ENCODE measurements at regions not wholly inside any gene's neighbourhood (a gene's known extent, or its start where the extent isn't known, plus 50 kb on each side); places are given as distances from the start of the nearest gene placed in this dataset.

DNA sequence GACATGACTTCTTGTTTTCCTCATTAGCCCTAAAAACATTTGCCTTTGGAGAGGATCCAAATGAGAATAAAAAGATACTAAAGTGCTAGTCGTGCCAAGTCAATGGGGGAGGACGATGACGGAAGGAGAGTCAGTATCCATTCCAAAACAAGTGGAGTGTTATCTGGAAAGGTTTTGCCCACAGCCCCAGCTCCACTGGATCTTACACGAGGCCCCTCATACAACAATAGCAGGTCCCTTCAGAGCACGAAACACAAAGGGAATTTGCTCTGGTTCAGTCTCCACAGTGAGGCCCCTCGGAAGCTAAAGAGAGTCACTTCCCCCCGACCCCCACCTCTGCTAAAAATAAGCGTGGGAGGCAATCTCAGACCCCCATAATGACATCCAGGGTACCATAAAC is 496.9 kb upstream of the ZFHX3 start:
- DNase-seq: no peak
- intact Hi-C loops (cut with DNase I): no loop called here

DNA sequence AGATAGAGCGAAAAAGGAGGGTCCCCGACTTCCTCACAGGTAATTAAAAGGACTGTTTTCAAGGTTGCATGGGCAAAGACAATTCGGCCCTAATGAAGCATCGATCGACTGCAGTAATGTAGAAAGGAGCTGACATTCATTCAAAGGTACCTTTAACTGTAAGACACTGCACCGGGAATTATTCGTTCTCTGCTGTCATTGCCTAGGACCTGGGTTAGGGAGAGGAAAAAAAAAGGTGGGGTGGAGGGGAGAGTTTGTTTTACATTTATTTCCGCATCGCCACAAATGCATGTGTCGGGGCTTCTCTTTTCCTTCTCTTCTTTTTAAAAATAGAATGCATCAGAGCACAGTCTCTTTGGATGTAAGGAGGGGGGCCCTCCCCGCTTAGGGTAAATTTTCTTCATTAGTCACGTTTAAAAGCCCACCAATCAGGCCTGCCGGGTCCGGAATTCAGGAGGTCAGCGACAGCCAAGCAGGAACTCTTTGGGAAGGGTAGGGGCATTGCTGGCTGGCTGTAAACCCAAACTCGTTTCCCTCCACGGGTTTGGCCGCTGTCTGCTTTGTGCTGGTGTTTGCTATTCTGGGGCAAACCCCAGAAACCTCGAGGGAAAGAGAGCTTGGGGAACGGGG is 496.2 kb upstream of the ZFHX3 start:
- DNase-seq: peak in 14 of 42 donors; percentile 4 to 49 (median 25)
- intact Hi-C loops (cut with DNase I): no loop called here

DNA sequence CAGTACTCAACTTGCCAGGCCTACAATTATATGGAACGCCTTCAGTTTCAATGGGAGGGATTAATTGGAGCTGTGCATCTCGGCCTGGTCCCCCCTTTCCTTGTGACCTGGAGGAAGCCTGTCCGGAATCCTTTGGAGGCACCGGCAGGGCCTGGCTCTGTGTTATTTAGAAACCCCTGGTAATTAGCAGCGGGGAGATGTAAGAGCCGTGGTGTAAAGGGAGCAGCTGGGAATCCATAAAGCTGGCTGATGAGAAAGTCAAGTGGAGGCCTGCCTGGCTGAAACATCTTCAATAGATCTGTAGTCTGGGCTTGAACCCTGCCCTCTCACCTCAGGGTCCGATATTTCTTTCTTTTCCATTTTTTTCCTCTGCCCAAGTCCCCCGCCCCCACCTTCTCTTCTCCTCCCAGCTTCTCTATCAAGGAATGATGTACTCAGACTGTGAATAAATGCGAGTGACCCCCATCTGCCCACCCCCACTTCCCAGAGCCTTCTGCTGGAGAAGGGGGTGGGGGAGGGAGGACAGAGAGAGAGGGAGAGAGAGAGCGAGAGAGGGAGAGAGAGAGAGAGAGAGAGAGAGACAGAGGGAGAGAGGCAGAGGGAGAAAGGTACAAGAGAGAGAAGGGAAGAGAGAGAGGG is 495.5 kb upstream of the ZFHX3 start:
- DNase-seq: peak in 1 of 42 donors; percentile 7
- intact Hi-C loops (cut with DNase I): no loop called here

DNA sequence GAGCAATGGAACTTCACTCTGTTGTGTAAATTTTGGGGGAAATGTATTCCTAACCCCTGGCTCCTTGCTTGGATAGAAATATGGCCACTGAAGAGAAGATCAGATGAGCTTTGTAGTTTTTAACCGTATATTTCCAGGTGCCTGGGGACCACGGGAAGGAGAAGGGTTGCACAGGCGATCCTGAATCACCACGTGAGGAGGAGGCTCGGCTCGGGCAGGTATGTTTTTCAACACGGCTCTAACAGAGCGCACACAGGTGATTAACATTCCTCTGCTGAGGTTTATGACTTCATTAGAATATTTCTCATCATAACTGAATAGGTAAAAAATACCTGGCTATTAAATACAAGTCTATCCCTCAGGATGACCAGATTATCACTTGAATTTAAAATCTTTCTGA is 495.0 kb upstream of the ZFHX3 start:
- no peak for DNase-seq
- intact Hi-C loops (cut with DNase I): no loop called here

DNA sequence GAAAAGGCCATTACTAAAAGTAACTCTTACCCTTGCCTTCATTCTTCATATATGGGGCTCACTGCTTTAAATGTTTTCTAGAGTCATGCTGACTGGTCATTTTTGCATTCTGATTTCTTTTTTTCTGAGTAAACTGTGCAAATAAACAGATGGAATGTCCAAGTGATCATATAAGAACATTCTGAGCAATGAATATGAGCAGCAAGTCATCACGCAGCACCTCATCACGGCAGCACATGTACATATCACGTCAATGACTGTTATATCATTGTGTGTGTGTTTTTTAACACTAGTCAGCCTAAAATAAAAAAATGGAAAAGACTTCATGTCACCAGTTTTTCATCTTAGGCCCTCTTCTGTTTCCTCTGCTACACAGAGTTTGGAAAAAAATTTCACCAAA is 490.0 kb upstream of the ZFHX3 start:
- intact Hi-C loops (cut with DNase I): no loop called here
- DNase-seq: no peak

DNA sequence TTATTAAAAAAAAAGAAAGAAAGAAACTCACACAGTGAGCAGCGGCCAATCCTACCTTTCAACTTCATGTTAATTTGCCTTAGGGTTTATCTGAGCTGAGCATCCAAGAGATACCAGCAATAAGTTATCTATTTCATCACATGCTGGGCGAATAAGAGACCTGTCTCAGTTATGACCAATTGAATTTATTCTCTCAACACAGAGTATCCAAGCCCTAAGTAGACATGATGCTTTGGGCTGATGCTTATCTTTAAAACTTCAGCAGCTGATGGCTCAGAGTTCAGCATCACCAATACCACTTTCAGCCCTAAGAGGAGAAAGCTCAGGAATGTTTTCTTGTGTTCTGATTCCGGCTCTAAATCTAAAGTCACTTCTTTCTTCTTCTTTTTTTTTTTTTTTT is 489.0 kb upstream of the ZFHX3 start:
- intact Hi-C loops (cut with DNase I): no loop called here
- DNase-seq: no peak

DNA sequence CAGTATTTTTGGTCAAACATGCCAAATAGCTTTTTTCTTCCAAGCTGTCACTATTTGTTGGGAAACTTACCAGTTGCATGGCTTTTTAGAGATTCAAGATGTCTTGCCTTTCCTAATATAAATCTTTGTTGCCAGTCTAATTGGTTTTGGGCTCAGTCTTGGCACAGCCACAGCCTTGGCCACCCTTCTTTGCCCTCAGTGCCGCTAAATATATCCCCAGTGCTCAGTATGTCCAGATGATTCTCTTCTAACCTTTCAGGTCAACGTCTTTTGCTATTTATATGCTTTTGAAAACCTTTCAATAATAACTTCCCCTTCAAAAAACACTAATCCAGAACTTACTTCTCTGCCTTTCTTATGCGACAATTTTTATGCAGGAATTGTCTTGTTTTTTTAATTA is 483.1 kb upstream of the ZFHX3 start:
- intact Hi-C loops (cut with DNase I): no loop called here
- DNase-seq: no peak

DNA sequence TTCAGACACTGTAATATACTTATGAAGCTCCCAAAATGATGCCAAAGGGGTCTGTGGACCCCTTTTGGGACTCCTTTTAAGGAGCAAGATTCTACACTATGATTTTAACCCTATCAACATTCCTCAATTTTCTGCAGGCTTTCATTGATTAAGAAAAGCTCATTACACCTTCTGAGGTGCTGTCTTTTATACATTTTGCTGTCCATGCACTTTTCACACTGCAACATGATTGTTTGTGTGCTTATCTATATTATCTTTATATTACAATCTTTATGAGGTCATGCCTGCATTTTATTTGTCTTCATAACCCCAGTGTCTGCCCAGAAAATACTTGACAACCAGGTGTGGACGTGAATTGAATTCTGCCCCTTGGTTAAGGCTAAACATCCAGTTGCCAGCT is 482.6 kb upstream of the ZFHX3 start:
- DNase-seq: no peak
- intact Hi-C loops (cut with DNase I): no loop called here

DNA sequence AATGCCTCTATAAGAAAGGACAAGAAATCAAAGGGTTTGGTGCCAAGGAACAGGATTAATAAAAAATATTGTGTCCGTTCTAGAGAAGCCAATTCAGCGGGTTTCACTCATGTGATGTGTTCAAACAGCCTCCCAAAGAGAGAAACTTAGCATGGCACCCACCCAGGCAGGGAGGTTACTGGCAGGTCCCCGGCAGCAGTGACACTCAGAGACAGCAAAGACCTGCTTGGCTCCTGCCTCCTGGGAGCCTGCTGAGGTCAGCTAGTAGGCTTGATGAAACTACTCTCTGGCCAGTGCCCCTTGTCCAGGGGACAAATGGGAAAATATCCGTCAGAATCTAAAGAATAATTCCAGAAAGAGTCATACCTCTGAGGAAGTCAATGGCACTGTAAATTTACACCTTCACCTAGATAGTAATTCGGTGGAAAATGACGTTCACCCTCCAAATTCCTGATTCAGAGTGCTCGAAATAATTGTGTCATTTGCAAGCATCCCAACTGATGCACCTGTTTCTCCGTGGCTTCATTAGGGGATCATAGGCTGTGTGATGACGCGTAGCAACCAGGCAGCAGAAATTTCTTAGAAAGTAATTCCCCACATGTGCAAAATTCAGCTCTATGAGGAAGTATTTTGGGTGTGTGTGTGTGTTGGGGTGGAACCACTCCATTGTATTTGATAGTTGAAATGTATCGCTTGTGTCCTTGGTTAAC is 481.5 kb upstream of the ZFHX3 start:
- DNase-seq: no peak
- intact Hi-C loops (cut with DNase I): no loop called here

DNA sequence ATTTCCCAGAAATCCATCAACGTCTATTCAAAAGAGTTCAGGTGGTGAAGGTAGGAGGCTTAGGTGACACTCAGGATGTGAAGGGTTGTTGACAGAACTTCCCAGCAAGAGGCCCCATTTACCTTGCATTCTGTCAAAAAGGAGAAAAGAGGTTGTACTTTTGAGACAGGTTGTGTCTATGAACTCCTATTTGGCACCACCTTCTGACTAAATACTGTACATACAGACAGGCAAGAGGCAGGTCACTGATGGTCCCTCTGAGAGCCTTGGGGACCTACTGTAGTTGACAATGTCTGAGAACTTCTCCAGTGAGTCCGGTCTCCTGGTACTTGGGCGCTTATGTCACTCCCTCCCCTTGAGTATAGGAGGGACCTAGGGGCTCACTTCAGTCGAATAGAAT is 479.3 kb upstream of the ZFHX3 start:
- intact Hi-C loops (cut with DNase I): no loop called here
- DNase-seq: no peak

DNA sequence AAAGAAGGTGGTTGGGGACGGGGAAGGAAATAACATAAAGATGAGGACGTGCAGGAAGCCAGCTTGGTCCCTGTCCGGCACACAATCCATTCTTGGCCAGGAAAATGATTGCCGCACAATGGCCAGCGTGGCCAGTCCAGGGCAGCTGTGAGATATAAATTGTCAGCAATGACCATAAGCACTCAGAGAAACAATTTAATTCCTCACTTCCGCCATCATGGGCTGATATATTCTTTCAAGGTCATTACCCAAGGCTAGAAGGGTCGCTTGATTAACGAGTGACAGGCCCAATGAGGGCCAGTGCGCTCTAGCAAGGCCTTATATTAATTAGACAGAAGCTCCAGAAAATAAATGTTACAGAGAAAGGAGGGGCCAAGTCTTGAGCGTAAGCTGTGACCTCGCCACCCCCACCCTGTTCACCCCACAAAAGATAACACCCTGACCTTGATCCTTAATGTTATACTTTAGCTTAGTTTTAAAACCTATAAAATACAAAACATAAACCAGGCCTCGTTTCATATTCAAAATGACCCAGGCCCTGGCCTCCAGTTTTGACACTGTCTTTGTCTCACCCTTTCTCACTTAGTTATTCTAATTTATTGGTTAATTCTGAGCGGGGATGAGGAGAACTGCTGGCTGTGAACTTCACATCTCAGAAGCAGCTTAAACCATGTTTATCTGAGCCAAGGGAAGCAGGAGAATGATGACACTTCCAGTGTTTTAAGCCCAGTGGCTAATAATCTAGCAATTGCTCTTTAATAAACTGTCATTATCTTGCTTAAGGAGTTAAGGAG is 478.3 kb upstream of the ZFHX3 start:
- intact Hi-C loops (cut with DNase I): no loop called here
- DNase-seq: no peak

DNA sequence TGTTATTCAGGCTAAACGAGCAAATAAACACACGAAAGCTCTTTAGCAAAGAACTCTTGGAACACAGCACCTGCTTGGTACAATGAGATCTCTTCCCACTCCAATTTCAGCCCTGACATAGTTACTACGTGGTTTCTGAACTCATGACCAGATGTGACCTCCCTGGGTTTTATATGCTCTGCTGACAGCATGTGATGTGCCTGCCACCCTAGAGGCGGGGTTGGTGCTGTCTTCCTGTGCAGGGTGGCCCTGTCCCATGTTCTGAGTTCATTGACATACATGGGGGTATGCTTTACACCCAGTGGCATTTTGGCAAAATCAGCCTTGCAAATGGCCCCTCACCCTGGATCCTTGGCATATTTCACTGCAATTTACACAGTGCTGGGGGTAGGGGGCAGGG is 475.3 kb upstream of the ZFHX3 start:
- intact Hi-C loops (cut with DNase I): no loop called here
- no peak for DNase-seq

DNA sequence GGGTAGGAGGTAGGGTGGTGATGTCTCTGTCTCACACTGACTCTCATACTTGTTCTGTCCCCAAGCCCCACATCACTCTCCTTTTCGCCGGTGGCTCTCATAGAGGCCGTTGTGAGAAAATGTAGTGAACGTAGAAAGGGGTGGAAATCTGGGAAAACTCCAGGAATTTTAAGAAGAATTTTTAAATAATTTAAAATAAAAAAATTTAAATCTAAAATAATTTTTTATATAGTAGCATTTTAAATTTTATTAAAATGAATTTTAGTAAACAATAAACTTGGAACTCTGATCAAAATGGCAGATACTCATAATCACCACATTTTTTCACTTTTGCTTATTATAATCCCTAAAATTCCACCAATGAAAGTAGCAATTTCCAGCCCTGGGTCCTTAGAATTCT is 473.6 kb upstream of the ZFHX3 start:
- no peak for DNase-seq
- intact Hi-C loops (cut with DNase I): no loop called here

DNA sequence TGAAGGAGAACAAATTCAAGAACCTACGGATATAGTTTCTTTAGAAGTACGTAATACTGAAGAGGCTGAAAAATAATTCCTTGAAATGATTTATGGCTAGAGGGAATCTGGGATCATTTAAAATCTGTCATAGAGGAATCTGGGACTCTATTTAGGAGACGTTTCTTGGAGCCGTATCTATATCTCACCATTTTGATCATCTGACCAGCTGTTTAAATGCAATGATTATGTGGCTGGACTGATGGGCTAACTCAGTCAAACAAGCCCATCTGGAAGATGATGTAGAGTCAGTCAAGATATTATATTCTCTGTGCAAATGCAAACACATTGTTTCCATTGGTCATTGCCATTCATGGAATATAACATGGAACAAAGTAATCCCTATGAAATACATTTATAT is 467.7 kb upstream of the ZFHX3 start:
- intact Hi-C loops (cut with DNase I): no loop called here
- DNase-seq: no peak

DNA sequence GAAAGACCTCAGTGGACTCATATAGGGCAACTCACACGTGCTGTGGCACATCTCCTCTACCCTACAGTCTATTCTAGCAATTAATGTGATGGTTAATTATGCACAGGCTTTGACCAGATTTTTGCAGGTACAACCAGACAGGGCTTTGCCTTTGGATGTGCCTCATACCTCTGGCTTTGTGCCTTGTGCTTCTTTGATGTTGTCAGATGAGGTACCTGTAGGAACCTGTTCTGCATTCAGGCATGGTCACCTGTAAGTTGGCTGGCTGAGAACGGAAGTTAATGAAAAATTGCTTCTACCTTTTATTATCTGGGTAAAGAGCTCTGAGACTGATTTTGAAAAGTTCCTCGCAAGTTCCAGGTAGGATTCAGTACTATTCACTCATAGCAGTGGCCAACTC is 462.9 kb upstream of the ZFHX3 start:
- no peak for DNase-seq
- intact Hi-C loops (cut with DNase I): no loop called here

DNA sequence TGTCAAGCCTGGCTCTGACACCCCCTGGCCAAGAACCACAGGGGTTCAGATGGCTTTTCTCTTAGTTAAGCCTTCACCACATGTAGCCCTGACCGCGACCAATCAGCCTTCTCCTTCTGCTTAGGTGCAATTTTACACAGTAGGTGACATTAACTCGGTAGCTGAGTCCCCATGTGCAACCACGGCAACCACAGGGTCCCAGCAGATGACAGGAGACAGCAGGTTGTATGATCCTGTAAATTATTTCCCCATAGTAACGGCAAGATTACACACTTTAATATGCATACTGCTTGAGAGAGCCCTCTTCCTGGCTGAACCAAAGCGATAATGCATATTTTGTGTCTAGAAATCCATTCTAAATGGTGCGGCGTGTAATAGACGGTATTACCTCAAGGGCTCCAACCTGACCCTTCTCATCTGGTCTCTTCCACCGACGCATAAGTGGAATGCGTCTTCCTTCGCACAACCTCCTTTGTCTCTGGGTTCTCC is 458.7 kb upstream of the ZFHX3 start:
- intact Hi-C loops (cut with DNase I): no loop called here
- DNase-seq: no peak

DNA sequence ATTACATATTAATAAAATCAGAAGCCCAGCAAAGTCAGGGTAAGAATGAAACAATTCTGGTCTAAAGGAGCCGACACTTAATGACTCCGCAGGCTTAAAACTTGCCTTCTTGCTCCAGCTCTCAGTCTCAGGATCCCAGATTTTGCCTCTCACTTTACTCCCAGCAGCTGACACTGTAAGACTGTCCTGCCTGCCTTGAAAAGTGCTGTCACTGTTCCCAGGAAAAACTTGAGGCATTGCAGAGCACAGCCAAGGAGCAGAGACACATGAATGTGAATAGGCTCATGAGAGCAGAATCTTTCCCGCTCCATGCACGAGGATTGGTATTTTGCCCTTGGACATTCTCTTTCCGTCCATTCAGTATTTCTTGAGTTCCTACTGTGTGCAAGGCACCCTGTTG is 457.6 kb upstream of the ZFHX3 start:
- peak in 2 of 42 donors; percentile 5 to 15 for DNase-seq
- intact Hi-C loops (cut with DNase I): no loop called here

DNA sequence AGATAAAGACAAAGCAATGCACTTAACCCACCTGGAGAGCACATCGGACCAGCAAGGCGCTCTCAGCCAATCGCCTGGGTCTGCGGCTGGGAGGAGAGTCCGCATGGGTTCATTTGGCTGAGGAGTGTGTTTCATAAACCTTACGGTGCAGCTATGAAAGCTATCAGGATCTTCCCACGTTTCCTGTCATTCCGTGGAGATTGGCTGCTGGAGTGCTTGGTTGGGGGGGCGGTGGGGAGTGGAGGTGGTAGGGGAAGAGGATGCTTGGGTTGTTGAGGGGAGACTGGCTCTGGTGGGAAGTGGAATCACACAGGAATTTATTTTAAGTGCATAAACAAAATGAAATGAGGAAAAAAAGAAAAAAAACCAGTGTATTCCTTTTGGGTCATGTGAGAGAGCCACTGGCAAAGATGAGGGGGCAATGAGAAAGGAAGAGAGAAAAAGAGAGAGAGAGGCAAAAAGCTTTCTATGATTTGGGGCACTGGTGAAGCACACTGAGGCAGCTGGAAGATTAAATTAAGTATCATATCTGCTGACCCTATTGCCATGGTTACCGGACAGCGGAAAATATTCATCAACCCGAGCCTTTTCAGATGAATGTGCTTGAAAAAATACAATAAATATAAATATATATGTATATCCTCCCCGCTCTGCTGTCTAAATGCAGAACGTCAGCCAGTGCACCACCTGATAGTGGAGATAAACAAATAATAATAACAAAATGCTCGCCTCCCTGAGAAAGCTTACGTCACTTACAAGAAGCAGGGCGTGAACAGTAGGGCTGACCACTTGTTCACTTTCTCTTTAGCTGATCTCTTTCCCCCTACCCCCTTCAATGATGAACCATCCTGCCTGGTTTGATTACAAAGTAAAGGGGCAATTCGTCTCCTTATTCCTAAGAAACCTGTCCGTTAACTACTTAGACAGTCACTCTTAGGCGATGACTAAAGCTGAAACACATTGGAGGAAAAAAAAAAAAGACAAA is 457.0 kb upstream of the ZFHX3 start:
- DNase-seq: peak in 39 of 42 donors; percentile 7 to 83 (median 42)

DNA sequence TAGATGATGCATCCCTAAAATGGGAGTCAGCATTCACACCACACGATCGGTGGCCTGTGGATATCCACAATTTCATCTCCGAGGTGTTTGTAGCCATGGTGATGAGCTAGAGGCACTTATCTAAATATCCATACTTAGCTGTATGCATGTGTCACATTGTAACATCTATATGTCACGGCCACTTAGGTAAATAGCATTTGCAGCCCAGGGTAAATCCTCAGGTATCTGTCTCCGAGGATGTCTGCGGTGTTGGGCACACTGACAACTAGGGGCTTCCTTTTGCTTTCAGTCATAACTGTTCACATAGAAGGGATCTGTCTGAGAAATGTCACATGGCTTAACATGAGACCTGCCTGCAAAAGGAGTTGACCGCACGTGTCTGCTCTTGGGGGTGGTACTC is 455.2 kb upstream of the ZFHX3 start:
- intact Hi-C loops (cut with DNase I): no loop called here
- no peak for DNase-seq

More for the DNA sequence above, 457.0 kb upstream of the ZFHX3 start:
- intact Hi-C loops (cut with DNase I): no loop called here
